ENCODE measurements at regions not wholly inside any gene's neighbourhood (a gene's known extent, or its start where the extent isn't known, plus 50 kb on each side); places are given as distances from the start of the nearest gene placed in this dataset.

DNA sequence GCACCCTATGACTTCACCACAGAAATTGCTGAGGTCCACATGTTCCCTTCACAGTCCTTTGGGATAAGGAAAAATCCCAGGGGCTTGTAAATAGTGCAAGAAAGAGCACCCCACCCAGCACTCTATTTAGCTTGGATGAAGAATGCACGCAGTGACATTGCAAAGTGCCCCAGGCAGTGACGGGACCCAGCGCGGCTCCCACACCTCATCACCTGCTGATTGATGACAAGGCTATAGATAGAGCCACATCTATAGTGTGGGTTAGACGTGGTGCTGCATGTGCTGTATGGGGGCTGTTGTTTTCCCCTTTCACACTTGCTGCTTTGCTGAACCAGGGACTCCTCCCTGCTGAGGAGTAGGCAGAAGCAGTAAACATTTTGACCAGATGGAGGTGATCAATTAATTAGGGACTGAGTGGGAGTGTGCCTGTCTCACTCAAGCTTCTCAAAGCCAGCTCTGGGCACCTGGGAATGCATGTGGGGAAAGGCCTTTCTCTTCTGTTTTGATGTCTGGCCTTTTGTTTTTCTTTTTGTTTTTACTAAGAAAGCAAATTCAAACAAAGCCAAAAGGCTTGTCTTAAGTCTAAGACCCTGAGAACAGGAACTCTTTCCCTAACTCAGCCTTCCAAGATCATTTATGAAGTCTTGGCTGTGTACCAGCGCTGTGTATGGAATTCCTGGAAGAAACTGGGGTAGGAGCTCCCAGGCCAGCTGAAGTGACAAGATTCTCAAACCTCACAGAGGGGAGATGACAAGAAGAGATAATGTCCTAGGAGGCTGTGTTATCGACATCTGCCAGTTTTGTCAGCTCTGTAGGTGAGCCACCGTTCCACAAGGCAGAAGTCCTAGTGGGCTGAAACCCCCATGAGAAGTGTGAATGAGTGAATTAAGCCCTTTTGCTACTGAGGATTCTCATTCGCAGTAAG, 219.7 kb downstream of the BARX2 start:
- ChIA-PET CTCF (no interaction called here), POLR2A (ENCODE audit: unreplicated experiment) (no interaction called here)
- H3K4me3 ChIP-seq, result no peak overlapping the region
- no TSS peak for BruUV-seq (replicated peaks)
- no peaks in the 10 kb centered on the region for H3F3A ChIP-seq (ENCODE audit: insufficient read depth, low read depth)
- DNase-seq, result no peak
- intact Hi-C loops (cut with micrococcal nuclease; ENCODE audit: unreplicated experiment), result no loop called here
- no peaks in the 10 kb centered on the region; the same call in 1 of the 2 replicates for H3K9me2 ChIP-seq (ENCODE audit: insufficient read depth)
- H3K79me2 ChIP-seq (ENCODE audit: low read depth), result no peaks in the 10 kb centered on the region
- H2AFZ ChIP-seq, result no peak overlapping the region
- H3K27ac ChIP-seq, result no peak overlapping the region
- TF ChIP-seq, protein P1, sequence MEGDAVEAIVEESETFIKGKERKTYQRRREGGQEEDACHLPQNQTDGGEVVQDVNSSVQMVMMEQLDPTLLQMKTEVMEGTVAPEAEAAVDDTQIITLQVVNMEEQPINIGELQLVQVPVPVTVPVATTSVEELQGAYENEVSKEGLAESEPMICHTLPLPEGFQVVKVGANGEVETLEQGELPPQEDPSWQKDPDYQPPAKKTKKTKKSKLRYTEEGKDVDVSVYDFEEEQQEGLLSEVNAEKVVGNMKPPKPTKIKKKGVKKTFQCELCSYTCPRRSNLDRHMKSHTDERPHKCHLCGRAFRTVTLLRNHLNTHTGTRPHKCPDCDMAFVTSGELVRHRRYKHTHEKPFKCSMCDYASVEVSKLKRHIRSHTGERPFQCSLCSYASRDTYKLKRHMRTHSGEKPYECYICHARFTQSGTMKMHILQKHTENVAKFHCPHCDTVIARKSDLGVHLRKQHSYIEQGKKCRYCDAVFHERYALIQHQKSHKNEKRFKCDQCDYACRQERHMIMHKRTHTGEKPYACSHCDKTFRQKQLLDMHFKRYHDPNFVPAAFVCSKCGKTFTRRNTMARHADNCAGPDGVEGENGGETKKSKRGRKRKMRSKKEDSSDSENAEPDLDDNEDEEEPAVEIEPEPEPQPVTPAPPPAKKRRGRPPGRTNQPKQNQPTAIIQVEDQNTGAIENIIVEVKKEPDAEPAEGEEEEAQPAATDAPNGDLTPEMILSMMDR (conservative IDR thresholded peaks at IDR 0.05), result no peak
- TF ChIP-seq EZH2 (IDR thresholded peaks at IDR 0.05; ENCODE audit: low read depth), result no peak
- H3K36me3 ChIP-seq (ENCODE audit: low read depth), result no peaks in the 10 kb centered on the region
- no peak overlapping the region for H3K4me2 ChIP-seq
- no peaks in the 10 kb centered on the region for H3K27me3 ChIP-seq (ENCODE audit: insufficient read depth, low read depth)
- no peaks in the 10 kb centered on the region for H3K9me3 ChIP-seq (ENCODE audit: insufficient read depth, low read depth)
- no peaks in the 10 kb centered on the region for H4K20me1 ChIP-seq (ENCODE audit: insufficient read depth)
- H3K4me1 ChIP-seq (replicated peaks; ENCODE audit: insufficient read depth), result peaks cover 14% of the 10 kb centered on the region

DNA sequence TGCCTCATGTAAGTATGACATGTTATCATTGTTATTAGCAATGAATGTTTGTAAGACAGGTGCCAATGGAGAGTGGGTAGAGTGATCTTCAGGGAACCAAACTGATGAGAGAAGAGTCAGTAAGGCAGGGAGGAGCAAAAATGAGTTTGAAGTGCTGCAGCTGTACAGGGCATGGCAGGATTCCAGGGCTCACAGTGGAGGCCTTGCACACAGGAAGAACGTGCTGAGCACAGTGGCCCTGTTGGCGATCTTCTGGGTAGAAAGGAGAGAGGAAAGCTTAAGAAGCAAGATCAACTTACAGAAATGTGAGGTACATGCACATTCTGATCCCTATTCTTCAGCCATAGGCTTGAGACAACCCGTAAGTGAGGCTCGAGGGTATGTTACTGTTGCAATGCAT, 219.3 kb upstream of the TMEM45B start:
- TF ChIP-seq, protein P1 (conservative IDR thresholded peaks at IDR 0.05), result no peak
- POLR2A ChIA-PET (ENCODE audit: unreplicated experiment), result no interaction called here

DNA sequence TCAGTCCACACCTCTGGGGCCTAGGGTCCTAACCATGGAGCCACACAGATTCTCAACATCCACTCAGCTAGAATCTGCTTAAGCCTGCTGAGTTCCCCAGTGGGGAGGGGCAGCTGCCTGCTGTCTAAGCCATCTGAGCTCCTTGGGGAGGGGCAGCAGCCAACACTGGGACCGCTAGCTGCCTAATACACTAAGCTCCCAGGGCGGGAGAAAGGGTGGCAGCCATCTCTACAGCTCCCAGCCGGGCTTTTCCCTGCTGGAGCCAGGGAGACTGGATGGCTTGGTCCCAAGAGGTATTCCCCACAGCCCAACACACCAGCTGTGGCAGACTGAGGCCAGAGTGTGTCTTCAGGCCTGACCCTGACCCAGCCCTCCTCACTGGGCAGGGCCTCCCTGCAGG, 217.3 kb upstream of the TMEM45B start:
- H3K9me2 ChIP-seq (ENCODE audit: insufficient read depth), result no peaks in the 10 kb centered on the region; the same call in 1 of the 2 replicates
- no TSS peak for BruUV-seq (replicated peaks)

More for the DNA sequence above, 219.3 kb upstream of the TMEM45B start:
- CTCF ChIA-PET, result no interaction called here
- Histone ChIP-seq H3K4me1 (replicated peaks; ENCODE audit: insufficient read depth) (peaks cover 15% of the 10 kb centered on the region), H3F3A (ENCODE audit: insufficient read depth, low read depth) (no peaks in the 10 kb centered on the region), H3K27ac (no peak overlapping the region), H3K36me3 (ENCODE audit: low read depth) (no peaks in the 10 kb centered on the region), H3K9me2 (ENCODE audit: insufficient read depth) (no peaks in the 10 kb centered on the region; the same call in 1 of the 2 replicates), H3K27me3 (ENCODE audit: insufficient read depth, low read depth) (no peaks in the 10 kb centered on the region), H2AFZ (no peak overlapping the region), H3K4me2 (no peak overlapping the region), H4K20me1 (ENCODE audit: insufficient read depth) (no peaks in the 10 kb centered on the region), H3K9me3 (ENCODE audit: insufficient read depth, low read depth) (no peaks in the 10 kb centered on the region), H3K4me3 (no peak overlapping the region), H3K79me2 (ENCODE audit: low read depth) (no peaks in the 10 kb centered on the region)
- intact Hi-C loops (cut with micrococcal nuclease; ENCODE audit: unreplicated experiment), result no loop called here
- no TSS peak for BruUV-seq (replicated peaks)
- DNase-seq, result no peak

More for the DNA sequence above, 217.3 kb upstream of the TMEM45B start:
- DNase-seq, result no peak
- intact Hi-C loops (cut with micrococcal nuclease; ENCODE audit: unreplicated experiment), result no loop called here
- ChIA-PET CTCF (no interaction called here), POLR2A (ENCODE audit: unreplicated experiment) (no interaction called here)
- no peak overlapping the region for H3K27ac ChIP-seq
- H3K4me3 ChIP-seq, result no peak overlapping the region
- no peaks in the 10 kb centered on the region for H4K20me1 ChIP-seq (ENCODE audit: insufficient read depth)
- no peaks in the 10 kb centered on the region for H3F3A ChIP-seq (ENCODE audit: insufficient read depth, low read depth)
- no peaks in the 10 kb centered on the region for H3K9me3 ChIP-seq (ENCODE audit: insufficient read depth, low read depth)
- no peak overlapping the region for H3K4me2 ChIP-seq
- H3K36me3 ChIP-seq (ENCODE audit: low read depth), result no peaks in the 10 kb centered on the region
- H2AFZ ChIP-seq, result no peak overlapping the region
- no peaks in the 10 kb centered on the region for H3K27me3 ChIP-seq (ENCODE audit: insufficient read depth, low read depth)
- TF ChIP-seq EZH2 (IDR thresholded peaks at IDR 0.05; ENCODE audit: low read depth), result no peak
- TF ChIP-seq, protein P1 (conservative IDR thresholded peaks at IDR 0.05), result no peak
- H3K79me2 ChIP-seq (ENCODE audit: low read depth), result no peaks in the 10 kb centered on the region
- H3K4me1 ChIP-seq (replicated peaks; ENCODE audit: insufficient read depth), result peaks cover 6% of the 10 kb centered on the region
